ENCODE measurements at regions not wholly inside any gene's neighbourhood (a gene's known extent, or its start where the extent isn't known, plus 50 kb on each side); places are given as distances from the start of the nearest gene placed in this dataset.
A peak's percentile ranks its signal among the peaks of the same experiment; 100 is the strongest.

DNA sequence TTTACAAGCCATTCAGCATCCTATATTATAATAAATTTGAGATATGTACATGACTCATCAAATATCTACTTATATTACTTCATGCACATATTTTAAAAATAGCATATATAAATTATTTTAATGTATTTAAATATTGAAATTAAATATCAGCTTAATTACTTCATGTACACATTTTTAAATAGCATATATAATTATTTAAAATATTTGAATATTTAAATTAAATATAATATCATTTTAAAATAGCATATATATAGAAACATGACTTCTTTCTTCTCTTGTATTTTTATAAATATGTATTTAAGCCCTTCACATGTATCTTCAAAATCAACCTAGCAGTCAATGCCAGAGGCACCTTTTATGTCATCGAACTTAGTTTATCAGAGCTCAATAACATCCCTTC is 298.8 kb upstream of the DSEL start:
- no peaks in the 10 kb centered on the region for H3K36me3 Mint-ChIP-seq (ENCODE audit: unreplicated experiment)
- no peaks in the 10 kb centered on the region for H3K4me1 Mint-ChIP-seq (ENCODE audit: unreplicated experiment)
- H3K27ac Mint-ChIP-seq (ENCODE audit: unreplicated experiment), result no peak overlapping the region
- H3K9me3 Mint-ChIP-seq (ENCODE audit: unreplicated experiment), result no peaks in the 10 kb centered on the region
- H3K4me3 Mint-ChIP-seq (ENCODE audit: unreplicated experiment), result no peak overlapping the region
- no peak for TF ChIP-seq CTCF (IDR thresholded peaks at IDR 0.05)
- H3K27me3 Mint-ChIP-seq (ENCODE audit: unreplicated experiment), result no peaks in the 10 kb centered on the region
- DNase-seq (ENCODE audit: extremely low spot score, unreplicated experiment), result no peak

DNA sequence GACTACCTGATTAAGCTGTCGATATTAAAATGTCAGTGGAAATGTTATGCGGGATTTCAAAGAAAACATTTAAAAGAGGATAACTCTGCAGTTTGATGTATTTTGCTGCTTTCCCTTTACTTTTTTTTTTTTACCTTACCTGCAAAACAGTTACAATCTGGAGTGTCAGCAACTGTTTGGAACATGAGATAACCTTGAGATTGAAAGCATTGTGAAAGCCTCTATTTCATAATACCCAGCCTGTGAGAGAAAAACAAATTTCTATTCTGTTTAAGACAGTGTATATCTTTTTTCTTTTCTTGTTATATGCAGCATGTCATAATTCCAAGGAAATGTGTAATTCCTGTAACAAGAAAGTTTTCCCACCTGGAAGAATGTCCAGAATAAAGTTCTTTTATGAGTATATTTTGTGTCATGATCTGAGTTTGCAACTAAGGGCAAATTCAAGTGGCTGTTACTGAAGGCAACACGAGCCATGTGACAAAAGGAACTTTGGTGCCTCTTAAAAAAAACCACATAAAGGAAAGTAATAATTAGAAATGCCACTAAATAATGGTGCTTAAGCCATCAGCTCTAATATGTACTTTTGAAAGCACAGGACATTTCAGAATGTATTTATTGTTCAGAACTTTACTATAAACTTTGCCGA is 297.0 kb upstream of the DSEL start:
- no peak for DNase-seq (ENCODE audit: extremely low spot score, unreplicated experiment)
- H3K27me3 Mint-ChIP-seq (ENCODE audit: unreplicated experiment), result no peaks in the 10 kb centered on the region
- no peaks in the 10 kb centered on the region for H3K36me3 Mint-ChIP-seq (ENCODE audit: unreplicated experiment)
- no peak overlapping the region for H3K27ac Mint-ChIP-seq (ENCODE audit: unreplicated experiment)
- TF ChIP-seq CTCF (IDR thresholded peaks at IDR 0.05), result no peak
- H3K9me3 Mint-ChIP-seq (ENCODE audit: unreplicated experiment), result no peaks in the 10 kb centered on the region
- H3K4me3 Mint-ChIP-seq (ENCODE audit: unreplicated experiment), result no peak overlapping the region
- H3K4me1 Mint-ChIP-seq (ENCODE audit: unreplicated experiment), result no peaks in the 10 kb centered on the region

DNA sequence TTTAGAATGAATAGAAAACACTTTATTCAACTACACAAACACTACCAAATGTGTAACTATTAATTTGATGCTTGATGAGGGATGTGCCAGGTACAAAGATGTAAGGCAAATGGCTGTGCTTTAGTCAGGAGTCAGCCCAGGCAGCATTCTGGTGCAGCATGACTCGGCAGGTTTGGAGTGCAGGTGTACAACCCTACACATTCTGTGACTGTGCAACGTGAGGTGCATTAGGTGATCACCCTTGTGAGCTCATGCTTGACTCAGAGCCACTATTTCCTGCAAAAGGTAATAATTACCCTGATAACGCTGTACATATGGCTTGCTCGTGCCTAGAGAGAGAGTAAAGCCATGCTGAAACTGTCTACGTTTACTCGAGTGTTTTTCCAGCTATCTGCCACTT is 288.7 kb upstream of the DSEL start:
- no peak overlapping the region for H3K4me3 Mint-ChIP-seq (ENCODE audit: unreplicated experiment)
- H3K27me3 Mint-ChIP-seq (ENCODE audit: unreplicated experiment), result no peaks in the 10 kb centered on the region
- peaks cover 7% of the 10 kb centered on the region for H3K9me3 Mint-ChIP-seq (ENCODE audit: unreplicated experiment)
- H3K27ac Mint-ChIP-seq (ENCODE audit: unreplicated experiment), result no peak overlapping the region
- no peaks in the 10 kb centered on the region for H3K4me1 Mint-ChIP-seq (ENCODE audit: unreplicated experiment)
- DNase-seq (ENCODE audit: extremely low spot score, unreplicated experiment), result no peak
- TF ChIP-seq CTCF (IDR thresholded peaks at IDR 0.05), result no peak
- no peaks in the 10 kb centered on the region for H3K36me3 Mint-ChIP-seq (ENCODE audit: unreplicated experiment)

- no peaks in the 10 kb centered on the region for H3K36me3 Mint-ChIP-seq (ENCODE audit: unreplicated experiment)
- no peak for DNase-seq (ENCODE audit: extremely low spot score, unreplicated experiment)
- H3K4me1 Mint-ChIP-seq (ENCODE audit: unreplicated experiment), result peaks cover 18% of the 10 kb centered on the region
- no peak overlapping the region for H3K4me3 Mint-ChIP-seq (ENCODE audit: unreplicated experiment)
- TF ChIP-seq CTCF (IDR thresholded peaks at IDR 0.05), result no peak
- no peaks in the 10 kb centered on the region for H3K9me3 Mint-ChIP-seq (ENCODE audit: unreplicated experiment)
- peak overlapping the region; percentile 8 for H3K27ac Mint-ChIP-seq (ENCODE audit: unreplicated experiment)
- H3K27me3 Mint-ChIP-seq (ENCODE audit: unreplicated experiment), result no peaks in the 10 kb centered on the region
These were observed 278.0 kb upstream of the DSEL start for GRCh38 chr18:67794521-67794920.

DNA sequence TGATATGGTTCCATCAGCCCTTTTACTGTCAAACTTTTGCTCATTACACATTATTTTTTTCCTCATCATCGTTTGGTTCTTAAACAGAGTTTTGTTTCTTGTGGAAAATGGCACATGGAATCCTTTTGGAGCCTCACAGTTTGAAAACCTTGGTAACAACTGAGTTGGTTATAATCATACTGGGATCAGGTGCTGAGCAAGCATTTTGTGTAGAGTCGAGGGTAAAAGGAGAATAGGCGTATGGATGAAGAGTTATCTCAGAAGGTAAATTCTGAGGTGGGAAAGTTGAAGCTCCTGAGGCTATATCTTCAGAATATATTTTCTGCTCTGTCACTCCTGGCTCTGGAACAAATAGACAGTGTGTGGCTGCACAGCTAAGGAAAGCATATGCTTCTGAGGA is 274.0 kb upstream of the DSEL start:
- Mint-ChIP-seq H3K9me3 (ENCODE audit: unreplicated experiment) (no peaks in the 10 kb centered on the region), H3K27ac (ENCODE audit: unreplicated experiment) (no peak overlapping the region), H3K4me3 (ENCODE audit: unreplicated experiment) (no peak overlapping the region), H3K36me3 (ENCODE audit: unreplicated experiment) (no peaks in the 10 kb centered on the region), H3K27me3 (ENCODE audit: unreplicated experiment) (no peaks in the 10 kb centered on the region), H3K4me1 (ENCODE audit: unreplicated experiment) (peaks cover 18% of the 10 kb centered on the region)
- no peak for DNase-seq (ENCODE audit: extremely low spot score, unreplicated experiment)
- TF ChIP-seq CTCF (IDR thresholded peaks at IDR 0.05), result no peak
